ENCODE measurements at regions not wholly inside any gene's neighbourhood (a gene's known extent, or its start where the extent isn't known, plus 50 kb on each side); places are given as distances from the start of the nearest gene placed in this dataset.
"Not testable (repeated sequence)": the region's sequence is repeated elsewhere in the genome, so short reads cannot be mapped to it uniquely, and the experiment has no call there.

DNA sequence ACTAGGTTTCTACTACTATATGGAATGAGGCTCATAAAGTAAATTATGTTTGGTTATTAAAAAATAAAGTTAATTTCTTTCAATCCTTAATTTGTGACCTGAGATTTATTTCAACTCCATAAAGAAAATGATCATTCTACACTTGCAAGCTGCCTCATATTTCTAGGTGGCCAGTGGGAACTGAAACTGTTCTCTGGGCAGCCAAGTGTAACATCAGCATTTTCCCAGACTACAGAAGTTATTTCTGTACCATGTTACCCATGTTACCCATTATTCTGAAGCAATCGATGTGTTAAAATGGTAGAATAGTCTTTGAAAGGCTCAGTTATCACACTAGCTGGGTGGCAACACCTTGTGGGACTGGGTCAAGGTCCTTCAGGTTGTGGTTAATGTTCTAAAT is 139.3 kb upstream of the FBXO11 start:
- DNase-seq: no peak

DNA sequence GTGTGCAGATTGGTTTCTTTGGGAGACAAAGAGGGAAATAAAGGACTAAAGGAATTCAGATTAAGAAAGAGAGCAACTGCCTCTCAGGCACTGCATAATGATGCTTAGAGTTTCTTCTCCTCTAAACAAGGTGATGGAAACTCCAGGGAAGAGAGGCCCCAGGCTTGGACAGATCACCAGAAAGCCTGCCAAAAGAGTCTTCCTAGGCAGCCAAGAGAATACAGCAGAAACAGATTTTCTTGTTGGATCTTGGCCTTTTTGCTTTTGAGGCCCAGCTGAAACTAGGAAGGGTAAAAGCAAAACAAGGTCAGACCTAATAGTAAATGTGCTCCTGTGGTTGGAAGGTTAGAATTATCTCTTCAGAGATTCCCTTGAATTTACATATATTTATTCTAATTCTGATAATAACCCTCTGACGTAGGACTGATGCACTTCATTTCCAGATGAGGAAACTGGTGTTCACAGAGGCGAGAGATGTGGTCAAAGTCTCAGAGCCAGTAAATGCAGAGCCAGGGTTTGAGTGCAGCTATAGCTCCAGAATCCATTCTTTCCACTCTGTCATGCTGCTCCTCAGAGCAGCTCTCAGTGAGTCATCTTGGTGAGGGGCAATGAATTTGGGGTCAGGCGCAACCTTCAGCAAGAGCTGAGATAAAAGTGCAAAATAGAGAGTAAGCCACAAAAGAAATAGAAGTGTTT is 142.3 kb upstream of the FBXO11 start:
- no peak for DNase-seq

DNA sequence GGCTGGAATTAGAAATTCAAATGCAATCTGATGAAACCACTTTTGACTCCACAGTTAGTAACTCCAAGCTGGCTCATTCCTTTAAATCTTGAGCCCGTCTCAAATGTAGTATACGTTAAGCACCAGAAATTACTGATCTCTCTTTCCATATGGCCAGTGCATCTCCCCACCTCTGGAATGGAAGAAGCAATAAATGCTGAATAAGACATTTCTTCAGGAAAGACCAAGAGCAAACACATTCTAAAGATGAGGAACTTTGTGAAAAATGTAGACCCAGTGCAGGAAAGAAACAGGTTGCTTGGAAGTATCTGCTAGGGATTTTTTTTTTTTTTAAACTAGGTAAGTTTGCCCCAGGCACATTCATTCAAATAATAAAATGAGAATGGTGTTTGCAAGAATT is 143.1 kb upstream of the FBXO11 start:
- DNase-seq: no peak

DNA sequence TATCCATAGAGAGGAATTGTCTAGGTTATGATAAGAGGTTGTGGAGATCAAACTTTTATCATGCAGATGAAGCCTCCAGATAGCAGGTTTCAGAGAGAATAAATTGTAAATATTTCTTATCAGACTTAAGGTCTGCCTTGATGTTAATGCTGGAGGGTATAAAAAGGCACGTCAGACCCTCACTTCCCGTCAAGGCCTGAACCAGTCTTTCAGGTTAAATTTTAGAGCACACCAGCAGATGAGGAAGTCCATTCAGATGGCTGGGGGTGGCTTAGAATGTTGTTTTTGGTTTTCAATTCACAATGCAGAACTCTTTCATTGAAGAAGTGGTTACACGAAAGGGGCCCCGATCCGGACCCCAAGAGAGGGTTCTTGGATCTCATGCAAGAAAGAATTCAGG is 144.4 kb upstream of the FBXO11 start:
- no peak for DNase-seq

- DNase-seq: no peak
These were observed 153.7 kb upstream of the FBXO11 start for GRCh38 chr2:48059975-48060374.

DNA sequence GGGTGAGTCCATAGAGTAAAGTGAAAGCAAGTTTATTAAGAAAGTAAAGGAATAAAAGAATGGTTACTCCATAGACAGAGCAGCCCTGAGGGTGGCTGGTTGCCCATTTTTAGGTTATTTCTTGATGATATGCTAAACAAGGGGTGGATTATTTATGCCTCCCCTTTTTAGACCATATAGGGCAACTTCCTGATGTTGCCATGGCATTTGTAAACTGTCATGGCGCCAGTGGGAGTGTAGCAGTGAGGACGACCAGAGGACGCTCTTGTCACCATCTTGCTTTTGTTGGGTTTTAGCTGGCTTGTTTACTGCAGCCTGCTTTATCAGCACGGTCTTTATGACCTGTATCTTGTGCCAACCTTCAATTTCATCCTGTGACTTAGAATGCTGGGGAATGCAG is 155.4 kb upstream of the FBXO11 start:
- DNase-seq: not testable (repeated sequence)

DNA sequence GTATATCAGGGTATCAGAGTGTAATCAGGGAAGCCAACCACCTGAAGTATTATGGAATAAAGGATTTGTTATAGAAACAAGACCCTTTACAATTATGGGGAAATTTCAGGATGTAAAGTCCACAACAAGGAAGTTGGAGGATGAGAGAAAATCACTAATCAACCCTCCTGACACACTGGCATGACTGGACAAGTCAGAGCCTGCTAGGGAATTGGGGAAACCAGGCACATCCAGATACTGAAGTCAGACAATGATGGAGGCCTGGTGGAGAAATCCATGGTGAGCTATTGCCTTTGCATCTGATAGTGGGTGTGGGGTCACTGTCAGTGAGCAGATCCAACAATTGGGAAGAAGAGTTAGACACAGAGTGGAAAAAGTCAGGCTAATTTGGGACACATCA is 158.8 kb upstream of the FBXO11 start:
- no peak for DNase-seq

DNA sequence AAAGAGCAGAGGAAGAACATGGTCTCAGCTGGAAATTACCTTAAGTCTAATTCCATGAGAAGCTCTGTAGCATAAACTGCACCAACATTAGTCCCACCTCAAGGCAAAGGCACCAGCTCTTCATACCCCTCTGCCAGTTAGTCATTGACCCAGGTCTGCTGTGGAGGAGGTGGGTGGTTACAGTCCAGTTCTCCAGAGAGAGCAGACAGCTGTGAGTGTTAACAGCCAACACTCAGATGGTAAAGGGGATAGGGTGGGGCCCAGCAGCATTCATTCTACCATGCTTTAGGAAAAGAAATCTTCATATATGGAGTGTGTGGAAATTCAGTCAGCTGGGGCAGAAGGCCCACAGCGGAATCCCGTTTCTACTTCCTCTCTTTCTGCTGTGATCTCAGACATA is 159.7 kb upstream of the FBXO11 start:
- DNase-seq: no peak

GRCh38 chr2:48069769-48070168 is 163.5 kb upstream of the FBXO11 start:
- no peak for DNase-seq

DNA sequence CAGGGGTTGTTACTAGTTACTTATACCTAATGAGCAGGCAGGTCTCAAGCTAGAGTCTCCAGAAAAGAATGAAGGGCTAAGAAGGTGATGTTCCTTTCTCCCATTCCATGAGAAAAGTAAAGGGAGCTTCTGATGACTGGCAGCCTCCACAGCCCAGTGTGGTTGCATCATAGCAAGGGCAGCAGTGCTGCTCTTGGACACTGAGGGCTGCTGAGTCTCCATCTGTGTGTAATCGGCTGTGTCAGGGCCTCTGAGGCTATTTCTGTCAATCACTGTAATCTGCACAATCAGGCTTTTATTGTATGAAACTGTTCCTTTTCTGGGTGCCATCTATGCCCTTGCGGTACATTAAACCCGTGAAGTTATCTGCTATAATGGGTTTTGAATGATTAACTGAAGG is 164.1 kb upstream of the FBXO11 start:
- no peak for DNase-seq

DNA sequence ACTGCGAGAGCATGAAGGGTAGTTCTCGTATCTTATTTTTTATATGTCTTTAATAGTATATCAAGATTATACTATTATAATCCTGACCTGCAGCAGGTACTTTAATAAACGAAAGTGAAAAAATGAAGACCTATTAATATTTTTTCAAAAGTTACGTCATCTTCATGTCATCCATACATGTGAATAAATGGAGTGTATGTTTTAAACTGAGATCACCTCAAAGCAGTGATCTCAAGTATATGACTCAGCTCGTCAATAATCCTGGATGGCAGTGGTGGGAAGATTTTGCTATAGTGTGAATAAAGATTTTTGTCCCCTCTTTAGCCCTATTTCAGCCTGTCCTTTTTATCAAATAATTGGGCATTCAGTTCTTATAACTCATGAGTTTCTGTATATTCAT is 166.3 kb upstream of the FBXO11 start:
- no peak for DNase-seq

- no peak for DNase-seq
These were observed 169.3 kb upstream of the FBXO11 start for GRCh38 chr2:48075631-48076030.

GRCh38 chr2:48080534-48081316 is 174.4 kb upstream of the FBXO11 start:
- DNase-seq: no peak

GRCh38 chr2:48081317-48081628 is 175.0 kb upstream of the FBXO11 start:
- DNase-seq: no peak

GRCh38 chr2:48085888-48086287 is 179.6 kb upstream of the FBXO11 start:
- no peak for DNase-seq

DNA sequence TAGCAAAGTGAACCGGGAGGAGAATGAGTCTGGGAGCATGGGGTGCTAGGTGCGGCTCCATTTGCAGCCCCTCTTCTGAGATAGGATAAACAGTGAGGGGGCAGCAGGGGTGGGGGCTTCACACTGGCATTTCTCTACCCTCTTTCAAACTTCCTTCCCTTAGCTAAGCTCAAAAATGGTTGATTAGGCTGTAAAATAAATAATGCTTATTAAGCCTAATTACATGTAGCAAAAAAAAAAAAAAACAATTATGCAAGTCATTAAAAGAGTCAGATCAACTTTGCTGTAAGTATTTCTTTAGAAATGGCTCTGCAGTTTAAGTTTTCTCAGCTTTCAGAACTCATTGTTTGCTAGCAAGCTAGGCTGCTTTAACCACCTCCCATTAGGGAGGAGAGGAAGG is 182.7 kb upstream of the FBXO11 start:
- no peak for DNase-seq

- no peak for DNase-seq
These were observed 183.3 kb upstream of the FBXO11 start for GRCh38 chr2:48089644-48090043.

DNA sequence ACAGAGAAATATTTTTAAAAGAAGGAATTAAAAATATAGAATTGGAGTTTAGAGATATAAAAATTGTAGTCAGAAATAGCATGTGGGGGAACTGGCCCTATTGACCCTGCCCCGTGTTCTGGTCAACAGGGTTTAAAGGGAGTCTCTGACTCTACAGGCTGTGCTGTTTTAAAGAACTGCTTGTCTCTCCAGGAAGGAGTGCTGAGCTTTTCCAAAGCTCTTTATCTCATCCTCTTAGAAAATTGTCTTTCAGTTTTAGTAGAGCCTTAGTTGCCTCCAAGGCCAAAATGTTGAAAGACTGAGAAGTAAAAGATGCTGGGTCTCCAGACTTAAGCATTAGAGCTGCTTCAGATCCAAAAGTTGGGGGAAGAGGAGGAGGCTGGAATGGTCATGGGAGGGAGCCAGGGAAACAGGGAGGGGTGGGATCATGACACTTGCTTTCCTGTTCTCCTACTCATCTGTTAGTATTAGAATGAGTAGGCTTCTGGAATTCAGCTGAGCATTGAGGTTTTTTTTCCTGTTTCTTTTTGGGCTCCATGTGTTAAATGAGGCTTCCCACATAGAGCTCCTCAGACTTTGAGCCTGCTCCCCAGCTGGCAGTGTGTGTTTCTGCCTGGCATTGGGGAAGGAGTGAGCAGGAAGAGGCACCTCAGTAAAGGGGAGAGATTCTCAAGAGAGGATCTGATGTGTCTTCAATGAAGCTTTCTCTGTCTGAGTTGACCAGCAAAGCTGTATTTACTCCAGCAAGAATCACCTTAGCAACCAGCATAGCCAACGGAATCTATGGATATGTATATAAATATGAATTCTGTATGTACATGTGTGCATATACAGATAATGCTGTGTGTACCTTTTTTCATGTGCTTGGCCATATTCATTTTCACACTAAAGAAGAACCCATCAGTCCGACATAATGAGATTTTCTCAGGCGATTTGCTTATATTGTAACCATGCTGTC is 186.8 kb upstream of the FBXO11 start:
- DNase-seq: no peak

DNA sequence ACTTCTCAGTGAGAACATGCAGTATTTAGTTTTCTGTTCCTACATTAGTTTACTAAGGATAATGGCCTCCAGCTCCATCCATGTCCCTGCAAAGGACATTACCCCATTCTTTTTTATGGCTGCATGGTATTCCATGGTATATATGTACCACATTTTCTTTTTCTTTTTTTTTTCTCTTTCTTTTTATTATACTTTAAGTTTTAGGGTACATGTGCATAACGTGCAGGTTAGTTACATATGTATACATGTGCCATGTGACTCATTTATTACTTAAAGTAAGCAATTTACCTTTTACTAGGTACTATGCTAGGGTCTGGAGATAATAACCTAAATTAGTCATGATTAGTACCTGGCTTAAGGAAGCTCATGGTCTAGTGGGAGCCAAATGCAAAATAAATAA is 190.5 kb upstream of the FBXO11 start:
- not testable (repeated sequence) for DNase-seq

- no peak for DNase-seq
These were observed 192.2 kb upstream of the FBXO11 start for GRCh38 chr2:48098539-48098938.

- no peak for DNase-seq
These were observed 198.1 kb upstream of the FBXO11 start for GRCh38 chr2:48104418-48104817.

GRCh38 chr2:48105848-48106247 is 199.6 kb upstream of the FBXO11 start:
- DNase-seq: no peak

GRCh38 chr2:48107326-48107925 is 201.1 kb upstream of the FBXO11 start:
- DNase-seq: no peak

All from NCI-H2107 (cell line).